ENCODE measurements at regions not wholly inside any gene's neighbourhood (a gene's known extent, or its start where the extent isn't known, plus 50 kb on each side); places are given as distances from the start of the nearest gene placed in this dataset.
A peak's percentile ranks its signal among the peaks of the same experiment; 100 is the strongest.

DNA sequence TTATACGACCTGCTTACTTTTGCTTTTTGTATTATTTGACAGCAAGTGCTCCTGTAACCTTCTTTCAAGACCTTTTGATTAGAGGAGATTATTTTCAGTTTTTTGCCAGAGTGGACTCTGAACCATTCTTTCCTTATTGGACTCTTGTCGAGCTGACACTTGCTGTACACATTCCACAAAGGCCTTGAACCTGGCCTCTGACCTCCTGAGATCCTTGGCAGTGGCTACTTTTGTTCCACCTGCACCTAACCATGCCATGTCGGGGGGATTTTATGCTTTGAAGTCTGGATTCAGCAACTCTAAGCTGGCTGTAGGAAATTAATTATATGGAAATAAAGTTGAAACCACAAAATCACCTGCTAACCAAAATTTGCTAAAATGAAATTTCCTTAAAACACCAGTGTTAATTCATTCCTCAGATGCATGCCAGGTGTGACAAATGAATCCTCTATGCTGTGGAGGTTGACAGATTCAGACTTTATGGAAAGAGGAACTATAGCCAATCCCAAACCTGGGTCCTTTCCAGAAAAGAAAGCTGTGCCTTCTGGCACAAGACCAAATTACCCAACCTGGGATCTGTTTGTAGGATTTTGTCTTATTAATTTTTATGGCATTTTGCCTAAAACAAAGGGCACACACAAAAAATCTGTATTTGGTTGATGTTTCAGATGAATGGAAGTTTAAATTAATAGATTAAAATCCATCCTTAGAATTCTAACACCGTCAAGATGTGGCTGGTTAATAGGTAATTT is 110.4 kb downstream of the CDC42EP3 start:
- intact Hi-C loops (cut with micrococcal nuclease; ENCODE audit: unreplicated experiment): loop anchor here (2.0 kb wide), 1 partner anchor 26 kb away; no protein-coding TSS in a partner anchor
- TF ChIP-seq, protein P1, sequence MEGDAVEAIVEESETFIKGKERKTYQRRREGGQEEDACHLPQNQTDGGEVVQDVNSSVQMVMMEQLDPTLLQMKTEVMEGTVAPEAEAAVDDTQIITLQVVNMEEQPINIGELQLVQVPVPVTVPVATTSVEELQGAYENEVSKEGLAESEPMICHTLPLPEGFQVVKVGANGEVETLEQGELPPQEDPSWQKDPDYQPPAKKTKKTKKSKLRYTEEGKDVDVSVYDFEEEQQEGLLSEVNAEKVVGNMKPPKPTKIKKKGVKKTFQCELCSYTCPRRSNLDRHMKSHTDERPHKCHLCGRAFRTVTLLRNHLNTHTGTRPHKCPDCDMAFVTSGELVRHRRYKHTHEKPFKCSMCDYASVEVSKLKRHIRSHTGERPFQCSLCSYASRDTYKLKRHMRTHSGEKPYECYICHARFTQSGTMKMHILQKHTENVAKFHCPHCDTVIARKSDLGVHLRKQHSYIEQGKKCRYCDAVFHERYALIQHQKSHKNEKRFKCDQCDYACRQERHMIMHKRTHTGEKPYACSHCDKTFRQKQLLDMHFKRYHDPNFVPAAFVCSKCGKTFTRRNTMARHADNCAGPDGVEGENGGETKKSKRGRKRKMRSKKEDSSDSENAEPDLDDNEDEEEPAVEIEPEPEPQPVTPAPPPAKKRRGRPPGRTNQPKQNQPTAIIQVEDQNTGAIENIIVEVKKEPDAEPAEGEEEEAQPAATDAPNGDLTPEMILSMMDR (conservative IDR thresholded peaks at IDR 0.05): no peak
- TF ChIP-seq EZH2 (IDR thresholded peaks at IDR 0.05; ENCODE audit: low read depth): no peak
- DNase-seq: peak in 1 of 2 experiments; percentile 24
- POLR2A ChIA-PET (ENCODE audit: unreplicated experiment): no interaction called here
- TSS peak; percentile 97 for BruUV-seq (replicated peaks)
- Histone ChIP-seq H3K4me2 (peak overlapping the region; percentile 28), H3K9me3 (ENCODE audit: insufficient read depth, low read depth) (peaks cover 9% of the 10 kb centered on the region), H3K4me3 (no peak overlapping the region), H2AFZ (peak overlapping the region; percentile 23; the same call in 1 of the 2 replicates), H3K36me3 (ENCODE audit: low read depth) (no peaks in the 10 kb centered on the region), H4K20me1 (ENCODE audit: insufficient read depth) (no peaks in the 10 kb centered on the region), H3K27me3 (ENCODE audit: insufficient read depth, low read depth) (no peaks in the 10 kb centered on the region), H3K4me1 (replicated peaks; ENCODE audit: insufficient read depth) (peaks cover 25% of the 10 kb centered on the region), H3K79me2 (ENCODE audit: low read depth) (no peaks in the 10 kb centered on the region), H3K9me2 (ENCODE audit: insufficient read depth) (no peaks in the 10 kb centered on the region), H3F3A (ENCODE audit: insufficient read depth, low read depth) (peaks cover 22% of the 10 kb centered on the region), H3K27ac (peak overlapping the region; percentile 92)
- CTCF ChIA-PET: no interaction called here

DNA sequence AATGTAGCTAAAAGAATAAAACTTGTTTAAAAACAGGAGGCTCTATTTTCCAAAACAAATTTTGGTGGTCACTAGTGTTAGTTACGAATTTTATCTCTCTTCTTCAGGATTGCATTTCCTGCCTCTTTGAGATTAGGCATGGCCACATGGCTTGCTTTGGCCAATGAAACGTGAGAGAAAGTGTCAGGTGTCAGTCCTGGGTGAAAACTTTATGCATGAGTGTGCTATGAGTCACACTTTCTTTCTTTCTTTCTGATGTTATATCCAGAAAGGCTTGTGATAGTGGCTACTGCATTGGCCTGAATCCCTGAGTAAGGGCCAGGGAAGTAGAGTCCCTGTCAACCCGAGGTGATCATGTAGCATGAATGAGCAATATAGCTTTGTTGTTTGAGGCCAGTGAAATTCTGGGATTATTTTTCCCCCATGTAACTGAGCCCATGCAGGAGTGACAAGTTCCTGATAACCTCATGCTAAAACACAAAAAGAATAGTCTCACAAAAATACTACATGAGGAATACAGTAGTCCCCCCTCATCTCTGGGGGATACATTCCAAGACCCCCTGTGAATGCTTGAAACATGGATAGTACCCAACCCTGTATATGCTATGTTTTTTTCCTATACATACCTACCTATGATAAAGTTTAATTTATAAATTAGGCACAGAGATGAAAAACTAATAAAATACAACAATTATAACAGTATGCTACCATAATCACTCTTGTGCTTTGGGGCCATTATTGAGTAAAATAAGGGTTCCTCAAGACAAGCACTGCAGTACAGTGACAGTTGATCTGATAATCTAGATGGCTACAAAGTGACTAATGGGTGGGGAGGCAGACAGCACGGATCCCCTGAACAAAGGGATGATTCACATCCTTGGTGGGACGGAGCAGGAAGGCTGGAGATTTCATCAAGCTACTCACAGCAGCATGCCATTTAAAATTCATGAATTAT is 109.5 kb downstream of the CDC42EP3 start:
- CTCF ChIA-PET: interaction anchor here (0.5 kb wide), 1 partner anchor 545 kb away, joined by 3 read pairs; no protein-coding TSS in a partner anchor

More for the DNA sequence above, 109.5 kb downstream of the CDC42EP3 start:
- no peaks in the 10 kb centered on the region for H3K27me3 ChIP-seq (ENCODE audit: insufficient read depth, low read depth)
- no peaks in the 10 kb centered on the region for H4K20me1 ChIP-seq (ENCODE audit: insufficient read depth)
- H3F3A ChIP-seq (ENCODE audit: insufficient read depth, low read depth): peaks cover 22% of the 10 kb centered on the region
- TF ChIP-seq, protein P1 (conservative IDR thresholded peaks at IDR 0.05): no peak
- no peak for TF ChIP-seq EZH2 (IDR thresholded peaks at IDR 0.05; ENCODE audit: low read depth)
- H3K27ac ChIP-seq: peak overlapping the region; percentile 92
- intact Hi-C loops (cut with micrococcal nuclease; ENCODE audit: unreplicated experiment): loop anchor here (2.0 kb wide), 1 partner anchor 25 kb away; no protein-coding TSS in a partner anchor
- H3K36me3 ChIP-seq (ENCODE audit: low read depth): no peaks in the 10 kb centered on the region
- peaks cover 25% of the 10 kb centered on the region for H3K4me1 ChIP-seq (replicated peaks; ENCODE audit: insufficient read depth)
- POLR2A ChIA-PET (ENCODE audit: unreplicated experiment): interaction anchor here (0.5 kb wide), 1 partner anchor 104 kb away, joined by 8 read pairs; no protein-coding TSS in a partner anchor
- peak overlapping the region; percentile 23; the same call in 1 of the 2 replicates for H2AFZ ChIP-seq
- no peaks in the 10 kb centered on the region for H3K9me2 ChIP-seq (ENCODE audit: insufficient read depth)
- peaks cover 9% of the 10 kb centered on the region for H3K9me3 ChIP-seq (ENCODE audit: insufficient read depth, low read depth)
- H3K4me3 ChIP-seq: no peak overlapping the region
- peak overlapping the region; percentile 28 for H3K4me2 ChIP-seq
- BruUV-seq (replicated peaks): no TSS peak
- H3K79me2 ChIP-seq (ENCODE audit: low read depth): no peaks in the 10 kb centered on the region
- DNase-seq: peak; percentile 58 to 85
